RWPE1 (cell line): ENCODE measurements at regions not wholly inside any gene's neighbourhood (a gene's known extent, or its start where the extent isn't known, plus 50 kb on each side); places are given as distances from the start of the nearest gene placed in this dataset.

Source experiments
- CTCF ChIA-PET: fragments of 350-600 bp; sonication (Branson Sonifier 250); formaldehyde crosslinking; extraction: SDS; loops from one replicate; lab custom pipeline; 2021; lab: Yijun Ruan, JAX
- POLR2A ChIA-PET: fragments of 400-600 bp; formaldehyde crosslinking; extraction: SDS; loops from one replicate; lab custom pipeline; 2020; ENCODE audit warnings: antibody characterized with exemption; ENCODE audit not compliant: low non-redundant PET; lab: Yijun Ruan, JAX
- DNase-seq: peaks from one replicate; pipeline ENCODE4 v3.0.0; 2012; ENCODE audit warnings: low spot score
- H3K27ac ChIP-seq: fragments of 450-650 bp; 2 replicates; pipeline ENCODE4 v1.5.1; 2017
- CTCF ChIP-seq: fragments of 450-650 bp; conservative IDR thresholded peaks from 2 replicates; pipeline ENCODE4 v1.5.1; 2017; ENCODE audit warnings: low read depth, mild to moderate bottlenecking

- ChIA-PET POLR2A (no interaction called here), CTCF (interaction anchor here (1.0 kb wide), 1 partner anchor 20 kb away, joined by 3 read pairs; no protein-coding TSS in a partner anchor)
- no peak for DNase-seq
- TF ChIP-seq CTCF: no peak
- no peak overlapping the region for H3K27ac ChIP-seq
Observed at GRCh38 chr5:74402553-74402952, 238.0 kb downstream of the ENC1 start.

- no peak for TF ChIP-seq CTCF
- DNase-seq: no peak
- CTCF ChIA-PET: interaction anchor here (1.0 kb wide), 1 partner anchor 20 kb away, joined by 3 read pairs; no protein-coding TSS in a partner anchor
- no peak overlapping the region for H3K27ac ChIP-seq
- POLR2A ChIA-PET: no interaction called here
Observed at GRCh38 chr5:74401946-74402320, 238.6 kb downstream of the ENC1 start.

DNA sequence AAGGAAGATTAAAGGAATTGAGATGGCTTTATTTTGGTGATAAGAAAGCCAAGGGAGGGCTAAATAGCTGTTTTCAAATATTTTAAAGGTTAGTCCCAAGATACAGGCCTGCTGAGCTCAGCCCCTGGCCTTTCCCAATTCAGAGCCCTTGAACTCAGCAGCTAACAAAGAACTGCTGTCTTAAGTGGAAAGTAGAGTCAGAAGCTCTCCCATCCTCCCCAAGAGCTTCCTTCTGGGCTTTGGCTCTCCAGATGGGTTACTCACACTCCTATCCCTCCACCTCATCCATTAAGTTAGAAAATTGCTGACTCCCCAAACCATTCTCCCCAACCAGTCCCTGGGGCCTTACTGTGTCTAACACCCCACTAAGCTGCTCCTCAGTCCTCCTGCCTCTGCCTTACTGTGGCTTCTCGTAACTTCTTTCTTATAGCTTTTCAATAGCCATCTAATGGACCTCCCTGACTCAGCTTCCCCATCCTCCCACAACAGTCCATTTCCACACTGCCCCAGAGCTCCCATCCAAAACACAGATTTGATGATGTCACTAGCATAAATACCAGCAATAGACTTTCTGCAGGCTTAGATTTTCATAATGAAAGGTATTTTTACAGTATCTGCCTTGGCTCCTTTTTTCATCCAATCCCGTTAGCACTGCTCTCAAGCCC is 239.1 kb downstream of the ENC1 start:
- no peak for TF ChIP-seq CTCF
- DNase-seq: no peak
- H3K27ac ChIP-seq: no peak overlapping the region
- CTCF ChIA-PET: interaction anchor here (1.0 kb wide), 1 partner anchor 19 kb away, joined by 3 read pairs; no protein-coding TSS in a partner anchor
- POLR2A ChIA-PET: no interaction called here

DNA sequence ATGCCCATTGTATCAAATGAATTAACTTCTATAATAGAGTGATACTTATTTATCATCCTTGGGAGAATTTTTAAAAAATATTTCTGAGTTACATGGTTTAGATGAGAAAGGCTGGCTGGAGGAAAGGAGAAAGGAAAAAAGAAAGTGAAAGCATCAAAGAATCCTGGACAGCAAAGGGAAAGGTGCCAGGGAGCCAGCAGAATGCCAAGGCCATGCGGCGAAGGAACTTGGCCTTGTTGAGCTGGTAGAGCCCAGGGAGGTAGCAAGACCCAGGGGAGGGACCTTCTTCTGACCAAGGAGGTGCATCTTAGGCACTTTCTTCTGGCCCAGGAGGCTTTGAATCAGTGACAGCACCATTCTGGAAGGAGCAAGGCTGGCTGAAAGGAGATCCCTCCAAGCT is 240.5 kb downstream of the ENC1 start:
- ChIA-PET CTCF (no interaction called here), POLR2A (no interaction called here)
- H3K27ac ChIP-seq: no peak overlapping the region
- no peak for TF ChIP-seq CTCF
- no peak for DNase-seq

GRCh38 chr5:74396913-74397622 is 243.5 kb downstream of the ENC1 start:
- no peak overlapping the region for H3K27ac ChIP-seq
- POLR2A ChIA-PET: no interaction called here

More at GRCh38 chr5:74396913-74397622, 243.5 kb downstream of the ENC1 start:
- CTCF ChIA-PET: interaction anchor here (1.1 kb wide), 1 partner anchor 74 kb away, joined by 3 read pairs; no protein-coding TSS in a partner anchor
- no peak for TF ChIP-seq CTCF
- DNase-seq: no peak
